ENCODE measurements at regions not wholly inside any gene's neighbourhood (a gene's known extent, or its start where the extent isn't known, plus 50 kb on each side); places are given as distances from the start of the nearest gene placed in this dataset.

GRCh38 chr7:156480671-156481070 lies 159.9 kb upstream of the RNF32 start:
- DNase-seq (ENCODE audit: low spot score): no peak

GRCh38 chr7:156479596-156479995 lies 161.0 kb upstream of the RNF32 start:
- DNase-seq (ENCODE audit: low spot score): no peak

- no peak for DNase-seq (ENCODE audit: low spot score)
Measured at GRCh38 chr7:156478486-156478885, 162.1 kb upstream of the RNF32 start.

- DNase-seq (ENCODE audit: low spot score): peak; percentile 14
Measured at GRCh38 chr7:156475666-156476065, 164.9 kb upstream of the RNF32 start.

- no peak for DNase-seq (ENCODE audit: low spot score)
Measured at GRCh38 chr7:156475179-156475578, 165.4 kb upstream of the RNF32 start.

GRCh38 chr7:156474241-156474743 lies 166.3 kb upstream of the RNF32 start:
- peak; percentile 16 for DNase-seq (ENCODE audit: low spot score)

- DNase-seq (ENCODE audit: low spot score): no peak
Measured at GRCh38 chr7:156473476-156474240, 166.9 kb upstream of the RNF32 start.

GRCh38 chr7:156472267-156472666 lies 168.3 kb upstream of the RNF32 start:
- DNase-seq (ENCODE audit: low spot score): no peak

GRCh38 chr7:156470399-156471320 lies 169.9 kb upstream of the RNF32 start:
- DNase-seq (ENCODE audit: low spot score): no peak

- DNase-seq (ENCODE audit: low spot score): no peak
Measured at GRCh38 chr7:156466955-156467625, 173.5 kb upstream of the RNF32 start.

- DNase-seq (ENCODE audit: low spot score): no peak
Measured at GRCh38 chr7:156466272-156466671, 174.3 kb upstream of the RNF32 start.

- no peak for DNase-seq (ENCODE audit: low spot score)
Measured at GRCh38 chr7:156465186-156465585, 175.4 kb upstream of the RNF32 start.

- no peak for DNase-seq (ENCODE audit: low spot score)
Measured at GRCh38 chr7:156464339-156464738, 176.2 kb upstream of the RNF32 start.

- DNase-seq (ENCODE audit: low spot score): no peak
Measured at GRCh38 chr7:156463280-156463679, 177.3 kb upstream of the RNF32 start.

- DNase-seq (ENCODE audit: low spot score): no peak
Measured at GRCh38 chr7:156461881-156462665, 178.5 kb upstream of the RNF32 start.

GRCh38 chr7:156460858-156461627 lies 179.5 kb upstream of the RNF32 start:
- no peak for DNase-seq (ENCODE audit: low spot score)

GRCh38 chr7:156459582-156459981 lies 181.0 kb upstream of the RNF32 start:
- DNase-seq (ENCODE audit: low spot score): no peak

GRCh38 chr7:156459067-156459466 lies 181.5 kb upstream of the RNF32 start:
- DNase-seq (ENCODE audit: low spot score): no peak

- no peak for DNase-seq (ENCODE audit: low spot score)
Measured at GRCh38 chr7:156458011-156458410, 182.6 kb upstream of the RNF32 start.

GRCh38 chr7:156456503-156457115 lies 184.0 kb upstream of the RNF32 start:
- no peak for DNase-seq (ENCODE audit: low spot score)
